Effector CD4-positive, alpha-beta T cell (primary cell): ENCODE measurements at regions not wholly inside any gene's neighbourhood (a gene's known extent, or its start where the extent isn't known, plus 50 kb on each side); places are given as distances from the start of the nearest gene placed in this dataset.

ENCODE experiments used
- DNase-seq: peaks from one replicate; pipeline ENCODE4 v3.0.0-alpha.2; 2020

DNA sequence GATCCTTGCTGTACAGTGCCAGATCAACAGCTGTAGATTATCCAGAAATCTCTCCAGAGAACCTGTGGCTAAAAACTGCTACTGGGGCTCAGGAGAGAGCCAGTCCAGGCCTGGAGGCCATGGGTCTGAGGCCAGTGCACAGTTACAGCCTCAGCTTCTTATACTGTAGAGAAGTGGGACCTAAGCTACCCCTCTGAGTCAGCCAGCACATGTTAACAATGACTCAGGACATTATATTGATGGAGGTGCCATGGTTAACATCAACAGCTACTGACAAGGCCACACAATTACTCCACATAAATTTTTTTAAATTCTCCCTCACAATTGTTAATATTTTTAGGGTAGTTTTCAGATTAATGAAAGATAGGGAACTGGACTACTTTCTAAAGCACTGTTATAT, 138.5 kb downstream of the RBM26 start:
- no peak for DNase-seq

DNA sequence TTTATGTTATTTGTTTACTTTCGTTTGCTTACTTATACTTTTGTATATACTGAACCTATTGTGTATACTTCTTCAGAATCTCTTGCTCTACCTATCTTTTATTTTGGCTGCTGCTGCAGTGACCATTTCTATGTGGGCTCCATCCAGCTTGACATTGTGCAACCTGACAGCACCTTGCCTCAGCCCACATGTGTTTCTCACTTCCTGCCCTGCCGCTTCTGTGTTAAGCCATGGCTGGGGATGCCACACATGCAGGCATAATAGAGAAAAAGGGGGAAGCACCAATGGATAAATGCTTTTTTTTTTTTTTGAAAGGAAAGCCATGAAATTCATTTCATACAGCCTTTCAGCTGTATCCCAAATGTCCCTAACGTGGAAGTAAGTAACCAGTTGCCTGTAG, 147.6 kb downstream of the RBM26 start:
- no peak for DNase-seq

DNA sequence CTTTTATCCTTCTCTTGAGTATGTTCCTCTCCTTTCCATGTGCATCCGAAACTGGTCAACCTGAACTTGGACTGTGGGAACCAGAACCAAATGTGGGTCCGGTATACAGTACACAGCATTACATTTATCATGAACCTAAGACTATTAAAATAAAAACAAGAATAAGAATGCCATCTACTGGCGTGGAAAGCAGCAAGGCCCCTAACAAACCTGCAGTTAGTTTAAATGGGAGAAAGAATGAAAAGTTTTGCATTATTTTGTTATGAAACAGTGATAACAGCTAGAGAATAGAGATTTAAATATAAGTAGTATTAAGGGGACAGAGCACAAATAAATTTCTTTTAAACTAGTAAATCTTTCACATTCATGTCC, 159.5 kb downstream of the RBM26 start:
- DNase-seq, result no peak

DNA sequence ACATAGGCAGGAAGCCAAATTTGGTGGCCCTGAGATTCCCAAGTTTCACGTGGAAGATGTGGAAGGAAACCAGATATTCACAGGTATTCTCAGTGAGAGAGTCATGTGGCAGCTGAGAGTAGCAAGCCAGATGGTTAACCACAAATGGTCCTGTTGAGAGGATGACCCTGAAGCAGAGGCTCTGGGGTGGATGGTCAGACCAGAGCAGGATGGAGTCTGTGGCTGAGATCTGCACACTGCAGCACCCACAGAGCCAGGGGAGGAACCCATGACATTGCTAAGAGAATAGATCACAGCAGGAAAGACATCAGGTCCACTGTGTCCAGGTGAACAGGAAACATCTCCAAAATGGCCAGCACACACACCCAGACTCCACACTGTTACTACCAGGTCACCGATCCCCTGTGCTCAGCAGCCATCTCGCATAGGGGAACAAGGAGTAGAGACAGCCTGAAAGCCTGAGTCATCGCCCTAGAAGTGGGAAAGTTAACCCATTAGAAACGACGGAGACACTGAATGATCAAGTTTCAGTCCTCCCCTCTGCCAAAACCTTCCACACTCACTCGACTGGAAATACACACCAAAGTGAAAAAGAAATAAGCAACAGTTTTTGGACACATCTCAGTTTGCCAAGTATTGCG, 160.0 kb downstream of the RBM26 start:
- DNase-seq, result no peak

DNA sequence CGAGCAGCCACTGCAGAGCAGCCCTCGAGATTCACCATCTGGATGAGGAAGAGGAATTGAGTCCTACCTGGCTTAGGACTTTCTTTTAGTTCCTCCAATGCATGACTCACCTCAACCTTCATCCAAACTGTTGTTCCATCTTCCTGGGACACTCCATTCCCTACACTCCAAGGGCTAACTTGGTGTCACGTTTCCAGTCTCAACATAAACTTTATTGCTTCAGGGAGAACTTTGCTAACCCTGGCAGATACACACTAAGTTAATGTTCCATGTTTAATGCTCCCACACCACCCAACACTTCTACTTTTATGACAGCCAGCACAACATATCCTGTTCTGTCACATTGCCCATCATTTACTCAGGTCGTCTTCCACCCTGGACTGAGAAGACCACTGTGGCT, 164.4 kb downstream of the RBM26 start:
- DNase-seq, result no peak

DNA sequence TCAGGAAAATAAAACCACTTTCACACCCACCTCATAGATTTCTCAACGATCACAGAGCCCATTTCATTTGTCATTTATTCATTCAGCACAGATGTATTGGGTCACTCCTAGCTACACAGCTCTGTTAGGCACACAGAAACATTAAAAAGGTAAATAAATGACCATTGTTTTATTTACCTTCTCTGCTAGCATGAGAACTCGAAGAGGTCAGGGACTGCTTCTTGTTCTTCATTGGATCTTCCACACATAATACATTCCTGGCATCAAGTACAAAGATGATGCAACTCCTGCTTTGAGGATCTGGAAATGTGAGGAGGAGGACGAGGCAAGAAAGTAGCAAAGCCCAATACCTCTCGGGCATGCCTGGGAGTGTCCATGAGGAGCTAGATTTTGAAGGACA, 168.1 kb downstream of the RBM26 start:
- no peak for DNase-seq

DNA sequence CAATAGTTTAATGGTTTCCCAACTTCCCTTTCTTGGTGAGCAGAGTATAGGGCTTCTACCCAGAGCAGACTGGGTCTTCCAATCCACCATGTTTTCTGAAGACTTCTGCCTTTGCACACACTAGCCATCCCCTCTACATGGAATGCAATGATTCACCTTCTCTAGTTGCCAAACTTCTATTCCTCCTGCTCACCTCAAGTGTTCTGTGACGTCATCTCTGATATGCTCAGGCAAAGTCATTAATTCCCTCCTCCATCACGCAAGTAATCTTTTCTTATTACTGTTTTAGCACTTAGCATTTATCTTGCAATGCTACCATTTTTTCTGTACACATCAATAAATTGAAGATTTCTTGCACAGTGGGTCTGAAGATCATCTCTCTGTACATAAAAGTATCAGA, 174.2 kb downstream of the RBM26 start:
- no peak for DNase-seq

DNA sequence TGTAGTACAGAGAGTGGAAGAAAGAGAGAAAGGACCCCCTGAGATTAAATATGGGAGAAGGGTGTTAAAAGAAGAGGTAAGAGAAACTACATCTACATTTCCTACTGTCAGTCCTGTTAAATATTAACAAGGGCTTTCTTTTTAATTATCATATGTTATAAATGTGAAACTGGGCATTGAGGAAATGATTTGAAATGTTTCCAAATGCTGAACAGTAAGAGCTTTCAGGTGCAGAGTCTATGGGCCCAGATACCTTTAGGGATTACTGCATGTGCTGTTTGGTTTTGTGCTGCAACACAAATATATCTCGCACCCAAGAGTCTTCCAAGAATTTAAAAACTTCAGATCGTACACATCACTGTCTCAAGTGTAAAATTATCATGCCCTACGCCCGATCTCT, 176.3 kb downstream of the RBM26 start:
- no peak for DNase-seq

DNA sequence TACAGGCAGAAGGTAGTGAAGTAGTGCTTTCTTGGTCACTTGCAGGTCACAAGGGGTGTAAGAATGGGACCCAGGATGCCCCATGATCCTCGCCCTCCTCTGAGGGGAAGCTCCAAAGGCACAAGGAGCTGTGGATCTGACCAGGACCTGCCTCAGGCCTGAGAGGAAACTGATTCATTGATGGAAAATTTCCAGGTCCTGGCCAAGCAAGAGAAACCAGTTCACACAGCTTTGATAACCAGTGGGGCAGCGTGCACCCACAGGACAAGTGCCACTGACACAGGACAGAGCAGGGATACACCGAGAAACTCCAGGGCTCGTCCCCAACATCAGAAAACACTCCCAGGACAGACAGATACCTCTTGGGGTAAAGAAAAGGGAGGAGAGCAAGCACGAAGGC, 177.1 kb downstream of the RBM26 start:
- DNase-seq, result no peak

DNA sequence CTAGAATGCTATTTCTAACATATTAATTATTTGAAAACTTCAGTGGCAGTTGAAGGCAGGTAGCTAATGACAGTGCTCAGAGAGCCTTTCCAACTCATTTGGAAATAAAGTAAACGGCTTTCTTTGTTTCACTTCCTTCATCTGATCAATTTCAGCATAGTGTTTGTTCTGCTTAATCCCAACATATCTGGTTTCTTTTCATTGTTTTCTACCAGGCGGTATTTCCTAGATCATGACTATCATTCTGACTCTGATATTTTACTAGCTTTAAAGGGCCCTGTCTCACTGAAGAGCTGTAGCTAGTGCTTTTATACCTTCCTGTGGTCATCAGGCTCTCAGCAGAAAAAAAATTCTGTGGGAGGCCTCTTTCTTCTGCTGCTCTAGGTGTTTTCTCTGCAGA, 178.6 kb downstream of the RBM26 start:
- DNase-seq, result no peak

DNA sequence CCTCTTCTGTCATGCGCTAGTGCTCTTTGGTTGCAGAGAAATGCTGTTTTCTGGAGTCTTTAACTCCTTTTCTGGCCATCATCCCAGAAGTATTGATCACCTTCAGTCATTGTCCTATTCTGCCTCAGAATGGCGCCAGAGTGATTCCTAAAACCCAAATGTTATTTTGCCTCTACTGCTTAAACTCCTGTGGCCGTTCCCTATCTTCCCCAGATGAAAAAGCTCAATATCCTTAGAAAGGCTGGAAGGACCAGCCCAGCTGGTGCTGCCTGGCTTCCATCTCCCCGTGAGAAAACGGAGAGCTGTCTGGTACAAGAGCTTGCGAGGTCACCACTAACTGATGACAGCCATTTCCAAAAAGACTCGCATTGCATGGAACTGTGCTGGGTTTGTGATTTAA, 179.1 kb downstream of the RBM26 start:
- no peak for DNase-seq

DNA sequence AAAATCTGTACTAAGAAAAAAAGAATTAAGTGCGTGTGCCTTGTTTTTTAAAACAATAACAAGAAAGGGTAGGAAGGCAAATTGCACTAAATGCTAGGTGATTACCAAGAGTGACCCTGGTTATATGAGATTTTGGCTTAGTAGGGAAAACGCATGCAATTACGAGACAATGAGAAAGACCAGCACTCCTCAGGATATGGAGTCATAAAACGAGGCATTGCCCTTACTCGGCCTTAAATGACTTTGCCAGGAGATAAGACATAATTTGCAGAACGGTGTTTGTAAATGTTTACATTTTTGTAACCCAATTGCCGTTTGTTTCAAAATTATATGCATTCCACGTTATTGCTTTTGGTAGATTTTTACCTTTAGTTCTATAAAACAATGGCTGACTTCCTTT, 179.8 kb downstream of the RBM26 start:
- no peak for DNase-seq

DNA sequence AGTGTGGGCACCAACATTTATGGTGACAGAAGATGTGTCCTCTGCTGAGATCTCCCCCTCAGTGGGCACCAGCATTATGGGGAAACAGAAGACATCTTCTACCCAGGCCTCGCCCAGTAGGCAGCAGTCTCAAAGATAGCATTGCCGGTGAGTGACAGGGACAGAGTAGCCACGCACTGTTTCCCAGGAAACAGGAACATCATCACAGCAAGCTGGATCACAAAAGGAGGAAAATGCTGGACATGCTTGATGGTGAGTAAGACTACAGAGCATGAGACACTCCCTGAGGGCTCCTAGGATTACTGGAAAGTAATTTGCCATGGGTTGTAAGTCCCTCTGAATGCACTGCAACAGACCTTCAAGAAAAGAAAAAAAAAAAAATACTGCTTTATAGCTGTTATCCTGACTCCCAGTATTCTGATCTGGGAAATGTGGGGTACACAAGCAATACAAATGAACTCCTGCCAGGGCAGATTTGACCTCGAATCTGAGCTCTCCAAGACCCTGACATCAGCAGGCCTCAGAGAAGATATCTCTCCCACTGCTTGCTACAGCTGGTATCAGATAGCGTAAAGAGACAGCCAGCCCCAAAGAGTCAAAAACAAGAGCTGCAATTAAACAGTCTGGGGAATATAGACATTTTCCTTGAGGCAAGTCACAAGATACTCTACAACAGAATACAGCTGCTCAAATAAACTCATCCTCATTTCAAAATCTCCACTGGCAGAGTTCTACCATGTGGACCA, 180.4 kb downstream of the RBM26 start:
- no peak for DNase-seq

DNA sequence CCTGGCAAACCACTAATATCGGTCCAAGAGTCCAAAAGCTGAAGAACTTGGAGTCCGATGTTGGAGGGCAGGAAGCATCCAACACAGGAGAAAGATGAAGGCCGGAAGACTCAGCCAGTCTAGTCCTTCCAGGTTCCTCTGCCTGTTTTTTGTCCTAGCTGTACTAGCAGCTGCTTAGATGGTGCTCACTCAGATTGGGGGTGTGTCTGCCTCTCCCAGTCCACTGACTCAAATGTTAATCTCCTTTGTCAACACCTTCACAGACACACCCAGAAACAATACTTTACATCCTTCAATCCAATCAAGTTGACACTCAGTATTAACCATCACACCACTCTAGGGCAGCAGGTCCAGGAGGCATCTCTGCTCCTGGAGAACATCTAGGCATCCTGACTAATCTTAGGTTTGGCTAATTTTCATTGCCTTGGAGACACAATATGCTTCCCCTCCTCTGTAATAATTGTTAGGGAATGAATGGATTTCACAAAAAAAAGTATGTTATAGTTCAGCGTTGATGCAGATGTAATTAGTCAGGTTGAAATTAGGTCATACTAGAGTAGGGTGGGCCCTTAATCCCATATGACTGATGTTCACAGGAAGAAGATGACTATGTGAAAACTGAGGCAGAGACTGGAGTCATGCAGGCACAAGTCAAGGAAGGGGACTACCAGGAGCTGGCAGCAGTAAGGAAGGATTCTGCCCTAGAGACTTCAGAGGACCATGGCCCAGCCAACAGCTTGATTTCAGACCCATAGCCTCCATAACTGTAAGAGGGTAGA, 183.4 kb downstream of the RBM26 start:
- no peak for DNase-seq

DNA sequence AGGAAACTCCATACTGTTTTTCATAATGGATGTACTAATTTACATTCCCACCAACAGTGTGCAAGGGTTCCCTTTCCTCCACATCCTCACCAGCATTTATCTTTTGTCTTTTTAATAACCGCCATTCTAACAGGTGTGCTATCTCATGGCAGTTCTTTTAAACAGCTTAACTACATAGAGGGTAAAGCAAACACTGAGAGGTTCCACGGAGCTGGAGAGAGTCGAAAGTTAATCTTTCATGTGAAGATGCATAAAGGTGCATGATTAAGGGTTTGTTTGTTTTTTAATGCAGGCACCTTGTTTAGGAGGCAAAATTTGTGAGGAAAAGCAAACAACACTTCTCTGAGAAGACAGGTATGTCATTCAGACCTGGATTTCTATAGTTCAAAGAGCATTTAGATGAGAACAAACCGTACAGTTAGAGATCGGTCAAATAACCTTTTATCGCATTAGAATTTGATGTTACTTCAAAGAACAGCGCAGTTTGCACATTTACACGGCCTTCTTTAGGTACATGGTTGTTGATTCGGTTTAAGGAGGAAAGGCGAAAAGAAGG, 193.9 kb downstream of the RBM26 start:
- no peak for DNase-seq

DNA sequence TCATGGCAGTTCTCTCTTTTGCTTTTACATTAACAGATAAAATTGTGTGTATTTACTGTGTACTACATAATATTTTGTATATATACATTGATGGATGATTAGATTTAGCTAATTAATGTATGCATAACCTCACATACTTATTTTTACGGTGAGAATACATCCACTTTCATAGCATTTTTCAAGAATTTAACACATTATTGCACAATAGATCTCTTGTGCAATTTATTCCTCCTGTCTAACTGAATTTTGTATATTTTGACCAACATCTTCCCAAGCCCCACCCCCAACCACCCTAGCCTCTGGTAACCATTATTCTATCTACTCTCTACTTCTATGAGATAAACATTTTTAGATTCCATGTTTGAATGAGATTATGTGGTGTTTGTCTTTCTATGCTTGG, 194.7 kb downstream of the RBM26 start:
- no peak for DNase-seq

DNA sequence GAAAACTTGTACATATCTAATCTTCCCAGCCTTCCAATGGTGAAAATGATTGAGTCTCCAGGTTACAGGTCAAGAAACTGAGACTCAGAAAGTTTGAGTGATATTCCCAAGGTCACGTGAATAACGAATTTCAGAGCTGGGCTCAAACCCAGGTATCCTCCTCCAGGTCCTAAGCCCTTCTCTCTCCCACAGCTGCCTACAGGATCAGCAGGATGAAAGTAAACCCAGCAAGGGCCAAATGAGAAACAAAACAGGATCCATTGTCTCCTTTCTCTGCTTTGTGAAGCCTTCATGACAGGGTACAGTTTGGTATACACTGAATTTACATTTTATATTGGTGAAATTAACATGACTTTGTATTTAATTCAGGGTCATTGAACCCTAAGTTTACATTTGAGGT, 208.1 kb downstream of the RBM26 start:
- no peak for DNase-seq

DNA sequence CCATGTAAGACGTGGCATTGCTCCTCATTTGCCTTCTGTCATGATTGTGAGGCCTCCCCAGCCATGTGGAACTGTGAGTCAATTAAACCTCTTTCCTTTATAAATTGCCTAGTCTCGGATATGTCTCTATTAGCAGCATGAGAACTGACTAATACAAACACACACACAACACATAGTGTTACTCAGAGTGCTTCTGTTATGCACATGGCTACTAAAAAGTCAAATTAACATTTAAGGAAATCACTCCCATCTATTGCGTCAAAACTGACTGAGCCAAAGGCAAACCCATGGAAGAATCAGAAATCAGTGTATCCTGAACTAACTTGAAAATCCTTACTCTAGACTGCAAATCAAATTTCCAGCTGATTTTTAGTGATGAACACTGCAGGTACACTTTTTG, 209.2 kb downstream of the RBM26 start:
- no peak for DNase-seq

DNA sequence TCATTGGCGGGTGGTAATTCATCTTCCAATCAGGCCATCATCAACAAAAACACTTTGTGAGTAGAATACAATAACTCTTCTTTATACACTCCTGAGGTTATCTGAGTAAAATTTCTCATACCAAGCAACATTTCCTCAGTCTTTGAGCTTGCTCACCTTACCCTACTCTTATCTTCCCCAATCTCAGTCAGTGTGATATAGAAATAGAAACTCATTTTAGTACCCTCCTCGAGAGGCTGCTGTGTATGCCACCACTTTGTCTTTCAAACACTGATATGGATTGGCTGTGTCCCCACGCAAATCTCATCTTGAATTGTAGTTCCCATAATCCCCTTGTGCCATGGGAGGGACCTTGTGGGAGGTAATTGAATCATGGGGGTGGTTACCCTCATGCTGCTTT, 209.7 kb downstream of the RBM26 start:
- DNase-seq, result no peak

DNA sequence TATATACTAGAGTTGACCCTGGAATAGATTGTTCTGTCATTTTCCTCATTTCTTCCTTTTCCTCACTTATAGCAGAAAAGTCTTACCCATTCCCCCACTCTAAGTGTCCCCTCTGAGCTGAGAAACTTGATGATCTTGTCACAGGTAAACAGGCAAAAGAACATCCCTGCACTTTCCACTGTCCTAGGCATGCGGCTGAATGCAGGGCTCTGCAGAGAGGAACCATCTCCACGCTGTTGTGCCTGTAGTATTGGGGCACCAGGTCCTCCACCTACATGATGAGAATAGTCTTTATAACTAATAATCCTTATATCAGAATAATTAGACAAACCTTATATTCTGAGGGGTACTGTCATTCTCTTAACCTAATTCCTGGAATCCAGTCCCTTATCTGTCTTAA, 211.3 kb downstream of the RBM26 start:
- no peak for DNase-seq

DNA sequence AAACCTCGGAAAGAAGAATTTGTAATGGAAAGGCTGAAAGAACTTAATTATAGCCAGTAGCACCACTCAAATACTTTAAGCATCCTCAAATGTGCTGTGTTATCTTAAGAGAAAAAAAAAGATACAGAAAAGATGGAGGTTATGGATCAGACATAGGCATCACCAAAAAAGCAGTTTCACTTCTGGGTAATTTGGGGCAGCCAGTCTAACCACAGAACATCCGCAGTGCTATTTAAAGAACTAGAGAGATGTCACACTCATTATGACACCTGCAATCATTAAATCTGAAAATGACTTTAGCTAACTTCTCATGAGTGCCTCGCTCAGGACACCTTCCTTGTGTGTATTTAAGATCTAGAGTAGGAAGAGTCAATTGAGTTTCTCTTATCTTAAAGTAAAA, 211.8 kb downstream of the RBM26 start:
- no peak for DNase-seq

DNA sequence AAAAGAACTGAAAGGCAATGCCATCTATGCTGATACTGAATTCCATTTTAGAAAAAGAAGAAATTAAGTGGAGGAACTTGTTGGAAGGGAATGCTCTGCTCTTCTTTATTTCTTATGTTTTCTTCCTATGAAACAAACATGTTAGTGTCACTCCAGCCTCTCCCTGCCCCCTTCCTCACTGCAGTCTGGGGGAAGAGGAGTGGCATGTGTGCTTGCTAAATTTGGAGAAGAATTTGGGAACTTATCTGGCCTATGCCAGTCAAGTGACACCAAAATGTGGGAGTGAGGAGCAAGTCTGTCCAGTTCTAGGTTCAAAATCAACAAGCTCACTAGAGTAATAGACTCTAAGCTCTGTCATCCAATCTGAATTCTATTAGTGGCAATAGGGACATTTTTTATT, 214.6 kb downstream of the RBM26 start:
- DNase-seq, result no peak

DNA sequence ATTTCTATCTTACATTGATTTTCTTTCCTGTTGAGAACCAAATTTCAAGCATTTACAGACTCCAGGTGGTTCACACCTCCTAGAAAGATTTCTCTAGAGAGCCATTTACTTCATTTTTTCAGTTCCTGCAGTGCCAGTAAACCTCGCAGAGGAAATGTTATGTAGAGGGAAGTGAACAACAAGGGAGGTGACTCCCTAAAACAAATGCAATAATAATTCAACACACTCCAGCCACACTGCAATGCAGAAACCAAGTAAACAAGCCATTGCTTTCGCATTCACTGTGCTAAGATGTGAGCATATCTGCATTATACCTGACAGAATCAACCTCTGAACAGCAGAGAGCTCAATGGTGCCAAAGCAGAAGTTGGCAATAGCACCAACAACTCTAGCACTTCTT, 215.1 kb downstream of the RBM26 start:
- no peak for DNase-seq
